ENCODE measurements at regions not wholly inside any gene's neighbourhood (a gene's known extent, or its start where the extent isn't known, plus 50 kb on each side); places are given as distances from the start of the nearest gene placed in this dataset.
"Not testable (repeated sequence)": the region's sequence is repeated elsewhere in the genome, so short reads cannot be mapped to it uniquely, and the experiment has no call there.

DNA sequence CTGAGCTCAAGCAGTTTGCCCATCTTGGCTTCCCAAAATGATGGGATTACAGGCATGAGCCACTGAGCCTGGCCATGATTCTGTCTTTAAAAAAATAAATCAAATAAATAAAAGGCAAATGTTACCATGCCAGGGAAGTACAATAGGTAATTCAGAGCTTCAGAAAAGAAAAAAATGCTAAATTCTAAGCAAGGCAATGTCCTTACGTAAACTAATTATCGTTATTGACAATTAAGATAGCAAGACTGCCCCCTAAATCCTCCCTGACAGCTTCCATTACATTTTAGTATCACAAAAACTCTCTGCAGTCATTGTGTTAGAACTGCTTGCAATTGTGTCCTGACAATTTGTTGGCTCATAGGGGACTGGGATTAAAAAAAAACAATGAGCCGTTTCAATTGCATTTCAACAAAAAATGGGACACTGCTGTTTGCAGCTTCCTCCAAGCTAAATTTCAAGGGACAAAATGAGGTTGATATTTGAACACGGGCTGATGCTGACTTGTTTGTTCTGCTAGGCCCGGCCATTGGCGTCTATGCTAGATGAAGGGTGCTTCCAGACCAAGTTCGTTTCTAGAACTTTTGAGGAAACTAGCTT lies 88.9 kb downstream of the MOGAT1 start:
- FAIRE-seq, result no peak
- no peak for DNase-seq (ENCODE audit: low spot score)

DNA sequence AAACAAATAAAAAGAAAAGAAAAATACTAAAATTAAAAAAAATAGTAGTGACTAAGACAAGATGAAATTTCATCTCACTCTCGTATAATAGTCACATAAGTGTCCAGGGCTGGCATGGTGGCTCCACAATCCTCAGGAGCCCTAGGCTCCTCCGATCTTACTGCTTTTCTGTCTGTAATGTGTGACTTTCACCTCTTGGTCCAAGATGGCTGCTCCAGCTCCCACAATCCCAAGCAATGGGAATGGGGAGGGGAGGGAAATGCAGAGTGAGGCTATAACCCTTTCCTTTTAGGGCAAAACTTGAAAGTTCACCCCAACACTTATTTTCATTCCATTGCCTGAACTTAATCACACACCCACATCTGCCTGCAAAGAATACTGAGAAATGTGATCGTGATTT lies 90.4 kb downstream of the MOGAT1 start:
- no peak for FAIRE-seq
- DNase-seq (ENCODE audit: low spot score), result no peak

DNA sequence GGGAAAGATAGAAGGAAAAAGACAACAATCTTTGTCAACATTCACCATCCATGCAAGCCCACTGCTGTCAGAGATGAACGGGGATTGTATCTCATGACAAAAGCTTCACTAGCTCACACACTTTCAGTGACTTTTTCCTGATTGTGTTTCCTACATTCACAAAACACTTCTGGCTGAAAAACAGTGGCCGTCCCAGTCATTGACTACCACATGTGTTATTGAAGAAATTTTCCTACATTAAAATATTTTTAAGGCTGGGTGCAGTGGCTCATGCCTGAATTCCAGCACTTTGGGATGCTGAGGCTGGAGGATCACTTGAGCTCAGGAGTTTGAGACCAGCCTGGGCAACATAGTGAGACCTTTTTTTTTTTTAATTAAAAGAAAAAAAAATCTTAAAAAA lies 90.9 kb downstream of the MOGAT1 start:
- no peak for FAIRE-seq

DNA sequence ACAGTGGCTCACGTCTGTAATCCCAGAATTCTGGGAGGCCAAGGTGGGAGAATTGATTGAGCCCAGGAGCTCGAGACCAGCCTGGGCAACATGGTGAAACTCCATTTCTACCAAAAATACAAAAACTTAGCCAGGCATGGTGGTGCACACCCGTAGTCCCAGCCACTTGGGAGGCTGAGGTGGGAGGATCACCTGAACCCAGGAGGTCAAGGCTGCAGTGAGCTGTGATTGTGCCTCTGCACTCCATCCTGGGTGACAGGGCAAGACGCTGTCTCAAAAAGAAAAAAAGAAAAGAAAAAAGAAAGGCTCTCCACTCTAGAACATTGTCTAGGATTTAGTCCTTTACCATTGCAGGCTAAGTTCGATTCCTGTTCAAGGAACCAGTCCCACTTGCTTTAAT lies 94.4 kb downstream of the MOGAT1 start:
- not testable (repeated sequence) for DNase-seq (ENCODE audit: low spot score); FAIRE-seq

More for the DNA sequence above, 90.9 kb downstream of the MOGAT1 start:
- DNase-seq (ENCODE audit: low spot score), result no peak

DNA sequence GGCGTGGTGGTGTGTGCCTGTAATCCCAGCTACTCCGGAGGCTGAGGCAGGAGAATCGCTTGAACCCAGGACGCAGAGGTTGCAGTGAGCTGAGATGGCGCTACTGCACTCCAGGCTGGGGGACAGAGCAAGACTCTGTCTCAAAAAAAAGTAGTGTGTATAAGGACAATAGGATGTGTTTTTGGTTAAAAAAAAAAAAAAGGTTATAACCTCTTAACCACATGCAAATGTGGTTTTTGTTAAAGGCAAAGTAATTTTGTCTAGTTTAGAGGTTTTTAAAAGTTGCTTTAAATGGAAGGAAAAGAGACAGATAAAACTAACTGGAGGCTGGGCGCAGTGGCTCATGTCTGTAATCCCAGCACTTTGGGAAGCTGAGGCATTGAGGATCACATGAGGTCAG lies 92.8 kb upstream of the ACSL3 start:
- not testable (repeated sequence) for DNase-seq (ENCODE audit: low spot score); FAIRE-seq

DNA sequence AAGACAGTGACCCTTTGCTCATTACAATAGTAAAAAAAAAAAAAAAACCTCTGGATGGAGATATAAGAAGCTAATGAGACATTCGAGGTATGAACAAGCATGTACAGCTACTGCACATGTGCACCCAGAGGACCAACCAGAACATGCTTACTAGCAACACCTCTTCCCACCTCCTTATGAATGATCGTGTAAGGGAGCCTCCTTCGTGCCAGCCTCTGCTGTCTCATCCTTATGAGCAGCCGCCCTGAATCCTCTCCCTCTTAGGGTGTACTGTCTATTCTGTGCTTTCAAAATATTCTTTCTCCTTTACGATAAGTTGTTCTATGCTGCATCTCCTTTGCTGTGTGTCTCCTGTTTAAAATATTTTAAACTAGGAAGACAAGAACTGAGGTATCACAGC lies 91.4 kb upstream of the ACSL3 start:
- no peak for FAIRE-seq
- DNase-seq (ENCODE audit: low spot score), result no peak

DNA sequence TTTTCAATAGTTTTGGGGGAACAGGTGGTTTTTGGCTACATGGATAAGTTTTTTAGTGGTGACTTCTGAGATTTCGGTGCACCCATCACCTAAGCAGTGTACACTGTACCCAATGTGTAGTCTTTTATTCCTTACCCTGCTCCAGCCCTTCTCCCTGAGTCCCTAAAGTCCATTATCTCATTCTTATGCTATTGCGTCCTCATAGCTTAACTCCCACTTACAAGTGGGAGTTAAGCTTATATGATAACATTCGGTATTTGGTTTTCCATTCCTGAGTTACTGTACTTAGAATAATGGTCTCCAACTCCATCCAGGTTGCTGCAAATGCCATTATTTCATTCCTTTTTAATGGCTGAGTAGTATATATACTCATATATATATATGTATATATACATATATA lies 90.9 kb upstream of the ACSL3 start:
- FAIRE-seq, result no peak
- DNase-seq (ENCODE audit: low spot score), result no peak

DNA sequence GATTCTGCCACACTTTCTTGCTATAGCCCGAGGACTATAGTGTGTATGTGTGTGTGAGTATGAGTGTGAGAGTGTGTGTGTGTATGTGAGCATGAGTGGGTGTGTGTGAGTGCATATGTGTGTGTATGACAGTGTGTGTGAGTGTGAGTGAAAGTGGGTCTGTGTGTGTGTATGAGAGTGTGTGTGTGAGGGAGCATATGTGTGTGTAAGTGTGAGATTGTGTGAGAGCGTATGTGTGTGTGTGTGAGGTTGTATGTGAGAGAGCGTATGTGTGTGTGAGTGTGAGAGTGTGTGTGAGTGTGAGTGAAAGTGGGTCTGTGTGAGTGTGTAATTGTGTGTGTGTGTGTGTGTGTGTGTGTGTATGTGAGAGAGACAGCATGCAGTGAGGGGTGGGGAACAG lies 89.0 kb upstream of the ACSL3 start:
- DNase-seq (ENCODE audit: low spot score), result no peak
- peak; percentile 86 for FAIRE-seq

DNA sequence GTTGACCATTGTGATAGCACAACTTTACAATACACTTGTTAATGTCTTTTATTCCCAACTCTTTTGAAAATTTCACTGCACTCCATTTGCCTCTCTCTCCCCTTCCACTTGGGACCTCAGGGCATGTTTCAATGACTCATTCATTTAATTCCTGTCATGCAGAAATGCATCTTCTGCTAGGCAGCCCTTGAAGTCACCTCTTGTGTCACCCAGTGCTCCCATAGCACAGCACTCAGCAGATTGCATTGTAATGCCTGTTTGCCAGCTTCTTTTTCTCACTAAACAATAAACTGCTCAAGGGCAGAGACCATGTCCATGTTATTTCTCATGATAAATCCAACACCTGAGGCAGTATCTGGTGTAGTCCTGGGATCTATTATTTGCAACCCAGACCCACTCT lies 85.9 kb upstream of the ACSL3 start:
- DNase-seq (ENCODE audit: low spot score) (no peak), FAIRE-seq (no peak)

DNA sequence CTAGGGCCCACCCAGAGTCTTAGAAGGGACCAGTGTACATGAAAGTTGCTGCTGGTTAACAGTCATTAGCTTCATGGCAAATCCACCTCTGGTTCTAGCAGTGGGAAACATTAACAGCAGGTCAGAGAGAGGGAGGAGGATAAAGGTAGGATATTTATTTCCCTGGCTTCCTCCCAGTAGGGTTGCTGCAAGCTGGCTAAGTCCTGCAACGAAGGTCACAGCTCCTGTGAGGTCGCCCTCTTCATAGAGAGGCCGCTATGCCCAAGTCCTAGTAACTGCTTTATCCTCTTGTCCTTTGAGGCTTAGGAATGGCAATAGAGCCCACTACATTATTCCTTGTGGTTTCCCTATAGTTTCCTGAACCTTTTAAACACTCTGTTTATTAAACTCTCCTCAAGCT lies 84.0 kb upstream of the ACSL3 start:
- FAIRE-seq (no peak), DNase-seq (ENCODE audit: low spot score) (no peak)

DNA sequence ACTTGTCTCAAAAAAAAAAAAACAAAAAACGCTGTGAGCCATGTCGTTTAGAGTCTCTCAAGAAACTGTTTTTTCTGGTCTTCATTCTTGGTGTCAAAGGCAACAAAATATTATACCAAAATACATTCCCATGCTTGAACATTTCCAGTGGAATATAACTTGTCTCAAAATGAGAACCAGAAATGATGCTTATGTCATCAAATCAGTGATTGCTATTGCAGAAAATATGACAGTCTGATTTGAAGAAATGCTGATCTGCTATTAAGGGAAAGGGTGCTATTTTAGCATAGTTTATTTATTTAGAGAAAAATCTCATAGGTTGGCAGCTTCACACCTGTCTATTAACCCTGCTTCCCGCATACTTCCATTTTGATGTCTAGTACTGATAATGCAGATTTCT lies 82.4 kb upstream of the ACSL3 start:
- no peak for DNase-seq (ENCODE audit: low spot score)
- no peak for FAIRE-seq

DNA sequence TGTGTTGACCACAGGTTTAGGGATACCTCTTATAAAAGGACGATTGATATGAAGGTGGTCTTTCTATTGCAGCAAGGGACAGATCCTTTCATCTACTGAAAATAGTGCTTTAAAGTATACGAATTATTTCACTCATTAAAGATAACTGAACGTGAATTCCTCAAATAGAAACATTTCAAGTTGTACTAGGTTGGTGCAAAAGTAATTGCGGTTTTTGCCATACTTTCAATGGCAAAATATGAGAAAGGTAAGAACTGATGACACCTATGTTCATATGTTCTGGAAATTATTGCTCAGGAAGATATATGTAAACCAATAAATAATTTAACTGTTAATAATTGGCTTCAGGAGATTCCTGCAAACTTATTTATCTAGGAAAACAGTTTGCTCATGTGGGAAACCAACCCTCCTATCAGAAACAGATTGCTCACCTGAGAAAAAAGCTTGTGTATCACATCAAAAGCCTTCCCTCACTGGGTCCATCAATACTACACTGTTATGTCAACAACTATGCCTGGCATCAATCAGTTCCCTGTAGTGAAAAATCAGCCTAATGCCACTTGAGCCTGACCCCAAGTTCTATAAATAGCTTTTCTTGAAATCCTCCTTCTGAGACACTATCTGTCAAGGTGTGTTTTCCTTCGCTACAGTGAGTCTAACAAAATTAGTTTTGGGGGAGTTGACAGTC lies 81.5 kb upstream of the ACSL3 start:
- no peak for DNase-seq (ENCODE audit: low spot score)
- no peak for FAIRE-seq

DNA sequence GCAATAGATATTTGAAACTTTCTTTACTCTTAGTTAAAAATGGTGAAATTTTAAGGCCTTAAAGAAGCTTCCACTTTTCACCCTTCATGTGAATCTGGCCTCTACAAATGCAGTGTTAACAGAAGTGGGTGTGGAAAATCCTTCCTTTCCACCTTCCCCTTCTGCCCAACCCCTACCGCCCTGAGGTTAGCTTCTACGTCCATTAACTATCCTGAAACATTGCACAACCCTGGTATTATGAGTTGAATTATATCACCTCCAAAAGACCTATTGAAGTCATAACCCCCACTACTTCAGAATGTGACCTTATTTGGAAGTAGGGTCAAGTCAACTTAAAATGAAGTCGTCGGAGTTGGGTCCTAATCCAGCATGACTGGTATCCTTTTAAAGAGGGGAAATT lies 80.8 kb upstream of the ACSL3 start:
- DNase-seq (ENCODE audit: low spot score) (no peak), FAIRE-seq (no peak)

DNA sequence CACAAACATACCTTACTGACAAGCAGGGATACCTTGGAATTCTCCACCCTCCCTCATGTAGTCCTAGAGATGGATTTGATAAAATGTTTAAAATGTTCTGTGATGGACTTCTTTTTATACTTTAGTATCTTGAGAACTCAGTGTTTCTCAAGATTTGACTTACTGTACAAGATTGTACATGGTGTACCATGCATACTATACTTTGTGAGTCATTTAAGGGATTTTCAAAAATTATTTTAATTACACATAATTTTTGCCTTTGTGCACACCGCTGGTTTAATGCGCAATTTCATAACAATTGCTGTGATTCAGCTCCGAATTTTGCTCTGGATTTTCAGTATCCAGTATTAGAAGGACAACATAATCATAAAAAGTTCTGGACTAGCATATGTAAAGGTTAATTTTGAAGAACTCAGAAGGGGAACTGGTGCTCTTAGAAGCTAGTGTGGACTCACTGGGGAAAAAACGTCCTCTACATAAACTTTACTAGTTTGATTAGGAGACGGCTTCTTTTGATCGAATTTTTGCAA lies 78.6 kb upstream of the ACSL3 start:
- DNase-seq (ENCODE audit: low spot score), result no peak

DNA sequence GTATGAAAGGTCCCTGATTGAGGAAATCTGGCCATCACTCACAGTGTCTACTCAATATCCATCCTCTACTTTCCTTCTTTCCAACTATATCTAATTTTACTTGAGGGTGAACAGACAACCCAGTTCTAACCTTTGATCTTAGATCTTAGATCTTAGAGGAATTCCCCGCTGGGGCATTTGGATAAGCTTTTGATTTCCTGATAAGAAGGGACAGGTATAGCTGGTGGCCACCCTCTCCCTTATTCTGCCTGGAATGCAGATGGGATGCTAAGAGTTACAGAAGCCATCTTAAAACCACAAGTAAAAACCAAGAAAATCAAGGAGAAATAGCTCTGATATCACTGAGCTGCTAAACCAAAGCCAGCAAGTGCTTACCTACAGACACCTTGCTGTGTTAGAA lies 77.2 kb upstream of the ACSL3 start:
- DNase-seq (ENCODE audit: low spot score) (no peak), FAIRE-seq (no peak)

More for the DNA sequence above, 78.6 kb upstream of the ACSL3 start:
- no peak for FAIRE-seq

DNA sequence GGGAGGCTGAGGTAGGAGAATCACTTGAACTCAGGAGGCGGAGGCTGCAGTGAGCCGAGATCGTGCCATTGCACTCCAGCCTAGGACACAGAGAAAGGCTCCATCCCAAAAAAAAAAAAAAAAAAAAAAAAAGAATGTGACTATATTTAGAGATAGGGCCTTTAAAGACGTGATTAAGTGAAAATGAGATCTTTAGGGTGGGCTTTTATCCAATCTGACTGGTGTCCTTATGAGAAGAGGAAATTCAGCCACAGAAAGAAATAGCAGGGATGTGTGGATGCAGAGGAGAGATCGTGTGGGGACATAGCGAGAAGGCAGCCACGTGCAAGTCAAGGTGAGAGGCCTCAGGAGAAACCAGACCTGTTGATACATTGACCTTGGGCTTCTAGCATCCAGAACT lies 69.9 kb upstream of the ACSL3 start:
- DNase-seq (ENCODE audit: low spot score) (no peak), FAIRE-seq (no peak)

DNA sequence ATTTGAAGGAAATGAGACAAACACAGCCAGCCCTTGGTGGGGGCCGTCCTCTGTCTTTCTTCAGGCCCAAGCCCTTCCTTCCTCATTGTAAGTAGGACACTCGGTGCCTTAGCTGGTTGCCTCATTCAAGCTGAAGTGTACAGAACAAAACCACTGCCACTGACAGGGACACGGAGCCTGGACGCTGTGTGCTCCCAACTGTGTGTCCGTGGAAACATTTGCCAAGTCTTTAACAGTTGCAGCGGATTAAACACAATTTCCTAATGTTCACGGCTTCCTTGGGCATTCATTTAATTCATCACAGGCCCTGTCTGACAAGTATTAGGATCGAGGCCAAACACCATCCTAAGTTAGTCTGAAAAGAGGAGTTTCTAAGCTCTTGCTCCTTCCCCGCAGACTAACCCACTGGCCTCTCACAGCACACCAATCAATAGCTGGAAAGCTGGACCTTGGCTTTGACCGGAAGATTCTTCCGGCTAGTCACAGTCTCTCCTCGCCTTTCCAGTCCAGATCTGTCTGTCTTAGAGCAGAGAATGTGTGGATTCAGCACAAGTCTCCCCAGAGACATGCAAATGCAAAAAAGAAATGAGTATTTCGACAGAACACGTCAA lies 68.7 kb upstream of the ACSL3 start:
- DNase-seq (ENCODE audit: low spot score) (no peak), FAIRE-seq (no peak)

DNA sequence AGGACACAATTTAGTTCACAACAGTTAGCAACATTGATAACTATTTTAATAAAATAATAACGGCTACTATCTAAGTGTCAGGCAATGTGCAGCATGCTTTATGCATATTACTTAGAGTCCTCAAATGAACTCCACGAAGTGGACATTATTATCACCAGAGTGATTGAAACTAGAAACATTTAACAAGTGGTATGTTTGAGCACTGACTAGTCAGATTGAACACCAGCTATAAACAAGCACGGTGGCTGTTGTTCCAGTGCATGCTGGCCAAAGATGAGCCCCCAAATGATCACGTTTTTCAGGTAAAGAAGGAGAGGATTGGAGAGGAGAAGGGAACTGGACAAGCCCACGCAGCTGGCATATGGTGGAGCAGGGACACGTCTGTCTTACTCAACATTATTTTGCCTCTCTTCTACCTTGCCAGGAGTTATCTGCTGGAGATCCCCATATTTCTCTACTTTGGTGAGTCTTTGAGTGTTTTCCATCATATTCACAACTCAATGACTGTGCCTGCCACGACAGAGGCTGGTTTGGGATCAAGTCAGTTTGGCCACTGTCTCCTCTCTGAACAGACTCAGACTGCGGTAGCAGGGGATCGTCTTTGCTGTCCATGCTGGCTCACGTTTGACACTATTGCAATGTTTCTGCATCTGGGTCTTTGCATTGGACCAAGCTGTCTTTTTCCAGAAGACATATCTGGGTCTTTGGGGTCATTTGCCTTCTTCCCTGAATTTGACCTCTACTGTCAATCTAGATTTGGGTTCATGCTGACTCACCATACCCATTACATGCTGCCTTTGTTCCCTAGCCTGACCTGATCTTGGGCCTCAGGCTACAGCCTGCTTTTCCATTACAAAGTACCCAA lies 66.0 kb upstream of the ACSL3 start:
- FAIRE-seq (peak; percentile 20), DNase-seq (ENCODE audit: low spot score) (no peak)

DNA sequence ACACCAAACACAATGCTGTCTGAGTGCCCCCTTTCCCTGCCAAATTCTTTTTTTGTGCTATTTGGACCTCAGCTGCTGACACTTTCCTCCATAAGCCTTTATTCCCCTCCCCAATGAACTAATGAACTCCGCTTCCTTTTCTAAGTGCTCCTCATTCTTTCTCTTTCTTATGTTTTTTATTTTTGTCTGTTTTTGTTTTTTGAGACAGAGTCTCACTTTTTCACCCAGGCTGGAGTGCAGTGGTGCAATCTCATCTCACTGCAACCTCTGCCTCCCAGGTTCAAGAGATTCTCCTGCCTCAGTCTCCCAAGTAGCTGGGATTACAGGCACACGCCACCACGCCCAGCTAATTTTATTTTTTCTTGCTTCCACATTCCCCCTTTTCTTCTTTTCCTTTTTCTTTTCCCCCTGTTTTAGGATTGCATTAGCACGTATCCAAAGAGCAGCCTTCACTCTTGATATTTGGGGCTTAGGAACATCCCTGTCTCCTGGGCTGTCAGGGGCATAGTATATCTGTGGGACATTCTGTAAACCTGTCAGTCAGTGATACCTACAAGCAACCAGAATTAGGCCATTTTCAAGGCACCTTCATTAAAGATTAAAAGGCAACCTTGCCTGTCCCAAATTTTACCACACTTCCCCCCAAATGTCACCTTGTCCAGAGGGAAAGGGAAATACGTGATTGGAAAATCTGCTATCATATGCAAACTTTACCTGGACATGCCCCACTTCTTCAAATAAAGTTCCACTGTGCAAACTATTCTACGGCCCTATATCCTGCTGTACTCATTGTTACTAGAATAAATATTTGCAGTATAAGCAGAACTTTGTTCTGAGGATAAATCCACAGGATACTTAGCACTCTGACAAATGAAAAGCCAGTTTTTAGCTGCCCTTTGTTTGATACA lies 65.1 kb upstream of the ACSL3 start:
- DNase-seq (ENCODE audit: low spot score) (no peak), FAIRE-seq (no peak)

DNA sequence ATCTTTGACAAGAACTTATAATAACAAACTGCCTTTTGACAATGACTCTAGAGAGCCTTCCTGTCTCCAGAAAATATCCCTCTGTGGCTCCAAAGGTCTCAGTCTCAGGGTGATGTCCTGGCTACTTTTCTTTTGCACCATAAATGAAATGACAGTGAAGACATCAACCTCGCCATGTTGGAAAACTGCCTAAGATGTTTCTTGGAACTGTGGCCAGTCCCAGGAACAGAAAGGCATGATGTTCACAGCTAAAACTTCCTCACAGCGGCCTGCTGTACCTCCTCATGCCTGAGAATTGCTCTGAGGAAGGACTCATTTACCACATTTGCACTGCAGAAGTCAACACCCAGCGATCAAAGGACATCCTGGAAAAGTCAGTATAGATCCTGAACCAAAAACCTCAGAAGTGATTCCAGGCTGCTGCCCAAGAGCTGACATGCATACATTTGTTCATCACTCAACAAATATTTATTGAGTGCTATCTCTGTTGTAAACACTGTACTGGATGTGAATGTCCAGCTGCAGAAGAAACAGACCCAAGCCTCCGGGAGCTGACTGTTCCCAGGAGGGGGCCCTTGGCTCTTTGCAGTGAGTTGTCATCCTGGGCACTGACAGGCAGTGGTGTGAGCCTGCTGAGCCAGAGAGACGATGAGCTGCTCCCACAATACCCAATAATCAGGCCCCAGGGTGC lies 64.3 kb upstream of the ACSL3 start:
- DNase-seq (ENCODE audit: low spot score) (no peak), FAIRE-seq (no peak)
